Mesothelial cell of epicardium (in vitro differentiated cells): ENCODE measurements at regions not wholly inside any gene's neighbourhood (a gene's known extent, or its start where the extent isn't known, plus 50 kb on each side); places are given as distances from the start of the nearest gene placed in this dataset.
"Not testable (repeated sequence)": the region's sequence is repeated elsewhere in the genome, so short reads cannot be mapped to it uniquely, and the experiment has no call there.

Source experiments
- DNase-seq, 2 experiments: peaks; one replicate each; pipeline ENCODE4 v3.0.0; 2021; ENCODE audit warnings: low spot score in 2 of 2; ENCODE audit not compliant: unreplicated experiment in 2 of 2
- H3K27ac Mint-ChIP-seq: 2 replicates; pipeline ENCODE4 v1.8.0; 2021; ENCODE audit warnings: mixed read lengths
- H3K27me3 Mint-ChIP-seq: 2 replicates; pipeline ENCODE4 v1.8.0; 2021; ENCODE audit warnings: low read depth, mixed read lengths
- H3K36me3 Mint-ChIP-seq: 2 replicates; pipeline ENCODE4 v1.8.0; 2021; ENCODE audit warnings: mixed read lengths
- H3K4me1 Mint-ChIP-seq: 2 replicates; pipeline ENCODE4 v1.8.0; 2021; ENCODE audit warnings: mixed read lengths
- H3K4me3 Mint-ChIP-seq: 2 replicates; pipeline ENCODE4 v1.8.0; 2021; ENCODE audit warnings: mild to moderate bottlenecking, moderate library complexity, mixed read lengths
- H3K9me3 Mint-ChIP-seq: 2 replicates; pipeline ENCODE4 v1.8.0; 2021; ENCODE audit warnings: mixed read lengths
- TF ChIP-seq, protein P1 (sequence below): fragments of 200-600 bp; sonication (generic); IDR thresholded peaks from one replicate; pipeline ENCODE4 v1.5.0; 2021; ENCODE audit warnings: antibody characterized with exemption; ENCODE audit not compliant: unreplicated experiment

DNA sequence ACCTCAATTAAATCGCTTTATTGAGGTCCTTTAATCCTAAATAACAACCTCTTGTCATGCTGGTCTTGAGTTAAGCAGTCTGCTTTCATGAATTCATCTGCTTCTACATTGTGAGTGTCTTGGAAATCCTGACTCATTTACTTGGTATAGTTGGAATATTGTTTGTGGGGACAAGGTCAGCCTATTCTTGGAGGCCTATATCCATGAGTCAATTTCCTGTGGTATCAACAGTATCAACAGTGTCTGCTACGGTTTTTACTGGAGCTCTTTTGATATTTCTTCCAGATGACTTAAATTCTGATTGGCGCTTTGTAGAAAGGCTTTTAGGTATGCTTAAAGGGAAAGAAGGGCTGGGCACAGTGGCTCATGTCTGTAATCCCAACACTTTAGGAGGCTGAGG lies 71.2 kb upstream of the PARP8 start:
- TF ChIP-seq, protein P1, sequence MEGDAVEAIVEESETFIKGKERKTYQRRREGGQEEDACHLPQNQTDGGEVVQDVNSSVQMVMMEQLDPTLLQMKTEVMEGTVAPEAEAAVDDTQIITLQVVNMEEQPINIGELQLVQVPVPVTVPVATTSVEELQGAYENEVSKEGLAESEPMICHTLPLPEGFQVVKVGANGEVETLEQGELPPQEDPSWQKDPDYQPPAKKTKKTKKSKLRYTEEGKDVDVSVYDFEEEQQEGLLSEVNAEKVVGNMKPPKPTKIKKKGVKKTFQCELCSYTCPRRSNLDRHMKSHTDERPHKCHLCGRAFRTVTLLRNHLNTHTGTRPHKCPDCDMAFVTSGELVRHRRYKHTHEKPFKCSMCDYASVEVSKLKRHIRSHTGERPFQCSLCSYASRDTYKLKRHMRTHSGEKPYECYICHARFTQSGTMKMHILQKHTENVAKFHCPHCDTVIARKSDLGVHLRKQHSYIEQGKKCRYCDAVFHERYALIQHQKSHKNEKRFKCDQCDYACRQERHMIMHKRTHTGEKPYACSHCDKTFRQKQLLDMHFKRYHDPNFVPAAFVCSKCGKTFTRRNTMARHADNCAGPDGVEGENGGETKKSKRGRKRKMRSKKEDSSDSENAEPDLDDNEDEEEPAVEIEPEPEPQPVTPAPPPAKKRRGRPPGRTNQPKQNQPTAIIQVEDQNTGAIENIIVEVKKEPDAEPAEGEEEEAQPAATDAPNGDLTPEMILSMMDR: no peak
- no peaks in the 10 kb centered on the region for H3K27me3 Mint-ChIP-seq
- H3K4me3 Mint-ChIP-seq: no peak overlapping the region
- peaks cover 9% of the 10 kb centered on the region for H3K9me3 Mint-ChIP-seq
- peaks cover 16% of the 10 kb centered on the region for H3K4me1 Mint-ChIP-seq
- DNase-seq: no peak
- no peak overlapping the region for H3K27ac Mint-ChIP-seq
- no peaks in the 10 kb centered on the region for H3K36me3 Mint-ChIP-seq

DNA sequence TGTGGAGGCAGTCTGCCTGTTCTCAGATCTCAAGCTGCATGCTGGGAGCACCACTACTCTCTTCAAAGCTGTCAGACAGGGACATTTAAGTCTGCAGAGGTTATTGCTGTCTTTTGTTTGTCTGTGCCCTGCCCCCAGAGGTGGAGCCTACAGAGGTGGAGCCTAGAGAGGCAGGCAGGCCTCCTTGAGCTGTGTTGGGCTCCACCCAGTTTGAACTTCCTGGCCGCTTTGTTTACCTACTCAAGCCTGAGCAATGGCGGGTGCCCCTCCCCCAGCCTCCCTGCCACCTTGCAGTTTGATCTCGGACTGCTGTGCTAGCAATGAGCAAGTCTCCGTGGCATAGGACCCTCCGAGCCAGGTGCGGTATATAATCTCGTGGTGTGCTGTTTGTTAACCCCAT lies 64.9 kb upstream of the PARP8 start:
- not testable (repeated sequence) for H3K4me3 Mint-ChIP-seq, H3K27me3 Mint-ChIP-seq, H3K9me3 Mint-ChIP-seq, DNase-seq, H3K36me3 Mint-ChIP-seq, H3K27ac Mint-ChIP-seq, H3K4me1 Mint-ChIP-seq

DNA sequence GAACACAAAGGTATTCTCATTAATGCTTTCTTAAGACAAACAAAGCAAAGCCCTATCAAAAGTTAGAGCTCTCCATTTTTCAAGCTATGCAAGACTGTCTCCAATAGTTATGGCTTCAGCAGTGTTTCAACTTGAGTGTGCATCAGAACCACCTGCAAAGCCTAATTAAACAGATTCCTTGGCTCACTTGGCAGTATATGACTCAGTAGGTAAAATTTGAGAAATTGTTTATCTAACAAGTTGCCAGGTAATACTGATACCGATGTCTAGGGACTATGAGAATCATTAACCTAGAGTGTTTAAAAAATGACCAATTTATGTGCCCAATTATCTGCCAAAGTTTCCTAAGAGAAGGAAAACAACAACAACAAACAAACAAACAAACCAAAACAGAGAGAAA lies 60.3 kb upstream of the PARP8 start:
- DNase-seq: no peak
- peaks cover 15% of the 10 kb centered on the region for H3K9me3 Mint-ChIP-seq
- TF ChIP-seq, protein P1: no peak
- H3K27ac Mint-ChIP-seq: no peak overlapping the region
- no peaks in the 10 kb centered on the region for H3K27me3 Mint-ChIP-seq
- H3K4me3 Mint-ChIP-seq: no peak overlapping the region
- no peaks in the 10 kb centered on the region for H3K36me3 Mint-ChIP-seq
- no peaks in the 10 kb centered on the region for H3K4me1 Mint-ChIP-seq

DNA sequence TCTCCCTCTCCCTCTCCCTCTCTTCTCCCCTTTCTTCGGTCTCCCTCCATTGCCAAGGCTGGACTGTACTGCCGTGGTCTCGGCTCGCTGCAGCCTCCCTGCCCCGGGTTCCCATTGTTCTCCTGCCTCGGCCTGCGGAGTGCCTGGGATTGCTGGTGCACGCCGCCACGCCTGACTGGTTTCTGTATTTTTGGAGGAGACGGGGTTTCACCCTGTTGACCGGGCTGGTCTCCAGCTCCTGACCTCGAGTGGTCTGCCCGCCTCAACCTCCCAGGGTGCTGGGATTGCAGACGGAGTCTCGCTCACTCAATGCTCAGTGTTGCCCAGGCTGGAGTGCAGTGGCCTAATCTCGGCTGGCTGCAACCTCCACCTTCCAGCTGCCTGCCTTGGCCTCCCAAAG lies 59.0 kb upstream of the PARP8 start:
- not testable (repeated sequence) for H3K27me3 Mint-ChIP-seq, H3K36me3 Mint-ChIP-seq, DNase-seq, H3K4me3 Mint-ChIP-seq, H3K27ac Mint-ChIP-seq, H3K4me1 Mint-ChIP-seq
- H3K9me3 Mint-ChIP-seq: peaks cover 15% of the 10 kb centered on the region

DNA sequence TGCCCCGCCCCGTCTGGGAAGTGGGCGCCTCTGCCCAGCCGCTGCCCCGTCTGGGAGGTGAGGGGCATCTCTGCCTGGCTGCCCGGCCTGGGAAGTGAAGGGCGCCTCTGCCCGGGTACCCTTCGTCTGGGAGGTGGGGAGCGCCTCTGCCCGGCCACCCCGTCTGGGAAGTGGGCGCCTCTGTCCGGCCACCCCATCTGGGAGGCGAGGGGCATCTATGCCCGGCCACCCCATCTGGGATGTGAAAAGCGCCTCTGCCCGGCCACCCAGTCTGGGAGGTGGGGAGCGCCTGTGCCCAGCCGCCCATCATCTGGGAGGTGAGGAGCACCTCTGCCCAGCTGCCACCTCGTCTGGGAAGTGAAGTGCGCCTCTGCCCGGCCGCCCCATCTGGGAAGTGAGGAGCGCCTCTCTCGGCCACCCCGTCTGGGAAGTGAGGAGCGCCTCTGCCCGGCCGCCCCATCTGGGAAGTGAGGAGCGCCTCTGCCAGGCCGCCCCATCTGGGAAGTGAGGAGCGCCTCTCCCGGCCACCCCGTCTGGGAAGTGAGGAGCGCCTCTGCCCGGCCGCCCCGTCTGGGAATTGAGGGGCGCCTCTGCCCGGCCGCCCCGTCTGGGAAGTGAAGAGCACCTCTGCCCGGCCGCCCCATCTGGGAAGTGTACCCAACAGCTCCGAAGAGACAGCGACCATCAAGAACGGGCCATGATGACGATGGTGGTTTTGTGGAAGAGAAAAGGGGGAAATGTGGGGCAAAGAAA lies 58.3 kb upstream of the PARP8 start:
- H3K4me1 Mint-ChIP-seq, H3K36me3 Mint-ChIP-seq, H3K4me3 Mint-ChIP-seq, H3K27ac Mint-ChIP-seq, H3K27me3 Mint-ChIP-seq: not testable (repeated sequence)
- H3K9me3 Mint-ChIP-seq: peaks cover 15% of the 10 kb centered on the region
- DNase-seq: peak in 1 of 2 experiments; percentile 20

DNA sequence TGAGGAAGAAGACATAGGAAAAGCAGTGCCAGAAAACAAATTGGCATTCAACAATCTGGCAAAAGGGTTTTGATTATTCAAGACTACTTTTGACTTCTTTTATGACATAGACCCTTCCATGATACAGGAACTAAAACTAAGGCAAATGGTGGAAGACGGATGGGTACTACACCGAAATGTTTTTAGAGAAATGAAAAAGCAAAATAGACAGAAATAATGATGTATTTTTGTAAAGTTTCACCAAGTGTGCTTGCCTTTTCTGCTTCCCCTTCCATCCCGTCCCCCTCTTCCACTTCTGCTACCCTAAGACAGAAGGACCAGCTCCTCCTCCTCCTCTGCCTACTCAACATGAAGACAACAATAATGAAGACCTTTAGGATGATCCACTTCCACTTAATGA lies 53.4 kb upstream of the PARP8 start:
- H3K27ac Mint-ChIP-seq, H3K4me3 Mint-ChIP-seq, H3K36me3 Mint-ChIP-seq, H3K4me1 Mint-ChIP-seq, H3K27me3 Mint-ChIP-seq, DNase-seq: not testable (repeated sequence)
- peaks cover 15% of the 10 kb centered on the region for H3K9me3 Mint-ChIP-seq
